Hepatic stellate cell (primary cell): ENCODE measurements at regions not wholly inside any gene's neighbourhood (a gene's known extent, or its start where the extent isn't known, plus 50 kb on each side); places are given as distances from the start of the nearest gene placed in this dataset.
"Not testable (repeated sequence)": the region's sequence is repeated elsewhere in the genome, so short reads cannot be mapped to it uniquely, and the experiment has no call there.

Source experiments
- DNase-seq: peaks from one replicate; pipeline ENCODE4 v3.0.0; 2011; ENCODE audit warnings: low spot score

DNA sequence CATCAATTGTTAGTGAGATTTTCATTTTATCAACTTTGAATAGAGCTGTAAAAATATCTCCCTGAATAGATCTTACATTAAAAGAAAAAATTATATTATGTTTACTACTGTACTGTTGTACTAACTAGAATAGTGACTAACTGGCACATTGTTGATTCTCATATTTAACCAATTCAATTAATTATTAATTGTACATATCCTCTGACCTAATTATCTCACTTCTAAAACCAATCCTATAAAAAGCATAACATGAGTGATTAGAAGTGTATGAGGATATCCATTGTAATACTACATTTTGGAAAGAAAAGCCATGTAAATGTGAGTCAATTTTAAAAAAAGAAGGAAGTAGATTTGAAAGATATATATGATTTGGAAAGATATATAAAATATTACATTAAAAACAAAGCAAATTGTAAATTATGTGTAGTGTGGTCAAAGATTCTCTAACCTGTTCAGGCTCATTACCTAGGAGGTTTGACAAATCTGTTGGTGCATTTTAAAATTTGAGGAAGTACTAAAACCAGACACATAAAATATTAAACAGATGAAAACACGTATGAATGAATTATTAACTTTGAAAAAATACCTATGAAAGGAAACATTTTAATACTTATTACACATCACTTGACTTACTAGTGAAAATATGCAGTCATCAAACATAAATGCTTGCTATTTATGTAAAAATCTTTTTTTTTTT is 829.8 kb upstream of the SLC10A2 start:
- DNase-seq = no peak

DNA sequence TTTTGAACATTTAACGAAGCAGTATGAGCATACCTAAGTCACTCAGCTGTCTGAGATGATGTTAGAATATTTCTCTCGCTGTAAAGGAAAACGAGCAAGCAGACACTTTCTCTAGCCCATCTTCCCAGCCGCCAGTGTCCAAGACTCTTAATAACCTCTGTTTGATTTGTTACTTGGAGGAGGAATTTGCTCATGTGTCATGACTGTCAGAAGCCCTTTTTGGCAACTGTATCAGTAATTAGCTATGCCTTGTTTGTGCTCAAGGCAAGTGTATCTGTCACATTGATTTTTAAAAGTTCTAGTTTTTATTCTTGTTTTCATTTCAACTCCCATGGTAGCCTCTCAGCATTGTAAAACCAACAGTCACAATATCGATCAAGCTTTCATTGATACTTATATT is 828.4 kb upstream of the SLC10A2 start:
- no peak for DNase-seq

DNA sequence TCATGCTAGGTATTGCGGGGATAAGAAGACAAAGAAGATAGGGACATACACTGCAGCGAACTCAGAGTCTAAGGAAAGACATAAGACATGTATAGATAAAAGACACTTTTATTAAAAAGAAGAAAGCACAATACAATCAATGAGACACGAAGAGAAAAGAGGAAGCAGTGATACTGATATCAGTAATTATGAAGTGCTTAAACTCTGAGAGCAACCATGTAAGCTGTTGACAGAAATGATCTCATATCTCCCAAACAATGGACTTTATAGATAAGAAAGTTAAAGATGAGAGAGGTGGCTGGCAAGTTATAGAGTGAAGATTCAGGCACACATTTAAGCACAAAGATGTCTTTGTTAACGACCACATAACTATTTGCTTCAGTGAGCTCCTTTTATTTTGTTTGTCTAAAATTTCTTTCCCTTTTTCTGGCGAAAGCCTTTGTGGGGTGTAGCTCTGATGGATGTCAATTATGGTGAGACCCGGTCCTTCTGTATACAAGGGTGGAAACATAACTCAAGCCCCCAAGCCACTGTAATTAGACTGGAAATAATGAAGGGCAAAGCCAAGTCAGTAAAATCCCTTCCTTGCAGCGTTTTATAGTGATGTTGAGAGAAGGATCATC is 818.0 kb upstream of the SLC10A2 start:
- no peak for DNase-seq

DNA sequence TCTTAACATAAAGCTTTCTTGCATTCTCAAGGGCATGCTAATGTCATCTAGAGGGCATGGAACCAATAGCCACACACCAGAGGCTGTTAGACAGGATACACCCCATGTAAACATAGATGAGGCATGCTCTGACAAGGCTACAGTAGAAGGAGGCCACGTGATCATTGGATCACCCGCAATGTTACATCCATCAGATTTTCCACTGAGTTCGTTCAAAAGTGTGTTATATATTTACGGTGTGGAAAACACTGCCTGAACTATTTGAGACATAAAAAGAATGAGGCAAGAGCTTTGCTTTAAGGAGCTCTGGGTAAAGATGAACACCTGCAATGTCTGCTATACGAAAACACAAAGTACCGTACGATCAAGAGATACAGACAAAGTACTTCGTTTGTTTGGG is 817.5 kb upstream of the SLC10A2 start:
- DNase-seq = no peak

DNA sequence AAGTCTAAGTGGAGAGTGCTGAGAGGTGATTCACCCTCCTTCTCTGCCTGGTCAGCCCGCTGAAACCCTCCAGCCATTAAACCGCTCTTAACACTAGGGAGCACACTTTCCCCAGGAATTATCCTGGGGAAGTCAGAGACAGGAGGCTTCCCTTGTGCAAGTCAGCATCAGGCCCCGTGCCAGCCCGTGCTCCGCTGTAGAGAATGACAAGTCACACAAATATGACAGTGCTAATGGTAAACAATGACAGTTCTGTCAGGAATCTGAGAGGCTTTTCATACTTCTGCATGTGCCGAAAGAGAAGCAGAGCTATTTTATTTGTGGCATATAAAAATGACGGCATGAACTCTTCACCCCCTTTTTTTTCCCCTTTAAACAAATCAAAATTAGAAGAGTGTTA is 816.9 kb upstream of the SLC10A2 start:
- peak; percentile 6 for DNase-seq

DNA sequence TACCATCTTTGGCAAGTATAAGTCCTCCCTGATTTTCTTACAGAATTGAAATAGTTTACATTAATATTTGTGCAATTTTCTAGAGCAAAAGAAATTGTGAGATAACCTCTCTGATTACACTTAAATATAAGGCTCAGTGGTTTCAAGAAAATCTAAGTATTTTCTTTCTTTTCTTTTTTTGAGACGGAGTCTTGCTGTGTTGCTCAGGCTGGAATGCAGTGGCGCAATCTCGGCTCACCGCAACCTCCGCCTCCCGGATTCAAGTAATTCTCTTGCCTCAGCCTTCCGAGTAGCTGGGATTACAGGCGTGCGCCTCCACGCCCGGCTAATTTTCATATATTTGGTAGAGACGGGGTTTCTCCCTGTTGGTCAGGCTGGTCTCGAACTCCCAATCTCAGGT is 813.9 kb upstream of the SLC10A2 start:
- not testable (repeated sequence) for DNase-seq

DNA sequence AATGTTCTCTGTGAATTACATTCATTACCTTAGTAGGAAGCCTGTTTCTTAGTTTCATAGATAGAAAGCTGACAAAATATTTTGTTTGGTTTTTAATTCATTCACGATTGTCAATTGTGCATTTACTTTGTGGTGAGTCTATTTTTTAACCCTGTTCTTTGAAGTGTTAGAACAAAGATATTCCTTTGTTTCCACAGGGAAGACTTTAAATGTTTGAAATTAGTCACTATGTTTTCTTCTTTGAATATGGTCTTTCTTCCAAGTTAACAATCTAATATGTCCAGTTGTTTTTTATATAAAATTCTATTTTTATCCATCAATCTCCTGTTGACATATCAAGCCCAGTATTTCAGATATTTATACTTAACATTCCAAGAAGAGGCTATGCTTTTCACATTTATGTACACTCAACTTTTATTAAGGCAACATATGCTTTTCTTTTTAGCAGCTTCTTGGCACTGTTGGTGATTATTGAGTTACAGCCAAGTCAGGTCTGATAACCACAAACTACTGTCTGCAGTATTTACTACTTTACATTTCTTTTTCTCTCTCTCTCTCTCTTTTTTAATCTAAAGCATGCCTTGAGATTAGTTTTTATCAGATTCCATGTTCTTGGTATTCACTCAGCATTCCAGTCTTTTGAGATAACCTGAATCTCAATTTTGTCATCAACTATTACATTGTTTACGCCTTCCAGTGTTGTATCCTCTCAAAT is 812.8 kb upstream of the SLC10A2 start:
- no peak for DNase-seq

DNA sequence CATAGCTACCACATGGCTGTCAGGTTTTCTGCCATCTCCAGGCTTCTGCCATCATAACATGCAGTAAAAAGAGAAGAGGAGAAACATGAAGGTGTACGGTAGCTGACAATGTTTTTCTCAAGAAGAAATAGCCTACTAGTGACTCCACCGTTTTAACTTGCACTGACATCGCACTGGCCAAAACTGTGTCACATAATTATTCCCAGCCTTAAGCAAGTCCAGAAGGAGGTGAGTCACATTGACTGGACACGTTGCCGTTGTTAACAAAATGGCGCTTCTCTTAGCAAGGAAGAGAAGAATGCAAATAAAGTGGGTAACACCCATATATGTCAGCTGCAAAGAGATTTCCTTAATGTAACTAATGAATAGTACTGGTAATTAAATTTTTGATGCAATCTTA is 810.4 kb upstream of the SLC10A2 start:
- no peak for DNase-seq

DNA sequence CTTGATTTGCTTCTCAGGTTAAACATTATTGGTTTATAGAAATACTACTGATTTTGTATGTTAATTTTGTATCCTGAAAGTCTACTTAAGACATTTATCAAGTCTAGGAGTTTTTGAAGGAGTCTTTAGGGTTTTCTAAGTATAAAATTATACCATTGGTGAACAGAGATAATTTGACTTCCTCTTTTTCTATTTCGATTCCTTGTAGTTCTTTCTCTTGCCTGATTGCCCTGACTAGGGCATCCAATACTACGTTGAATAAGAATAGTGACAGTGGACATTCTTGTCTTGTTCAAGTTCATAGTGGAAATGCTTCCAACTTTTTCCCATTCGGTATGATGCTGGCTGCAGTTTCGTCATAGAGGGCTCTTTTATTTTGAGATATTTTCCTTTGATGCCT is 807.5 kb upstream of the SLC10A2 start:
- no peak for DNase-seq

DNA sequence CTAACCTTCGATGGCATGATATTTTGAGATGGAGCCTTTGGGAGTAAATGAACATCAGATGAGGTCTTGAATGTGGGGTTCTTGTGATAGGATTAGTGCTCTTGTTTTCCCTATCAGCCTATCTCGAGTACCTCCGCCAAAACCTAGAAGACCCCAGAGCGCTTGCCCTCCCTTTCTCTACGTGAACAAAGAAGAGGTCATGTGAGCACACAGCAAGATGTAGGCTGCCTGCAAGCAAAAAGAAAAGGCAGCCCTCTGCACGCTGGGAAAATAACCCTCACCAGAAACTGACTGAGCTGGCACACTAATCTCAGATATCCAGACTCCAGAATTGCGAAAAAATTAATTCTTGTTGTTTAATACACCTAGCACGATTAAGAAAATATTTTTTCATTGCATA is 799.8 kb upstream of the SLC10A2 start:
- DNase-seq = no peak

DNA sequence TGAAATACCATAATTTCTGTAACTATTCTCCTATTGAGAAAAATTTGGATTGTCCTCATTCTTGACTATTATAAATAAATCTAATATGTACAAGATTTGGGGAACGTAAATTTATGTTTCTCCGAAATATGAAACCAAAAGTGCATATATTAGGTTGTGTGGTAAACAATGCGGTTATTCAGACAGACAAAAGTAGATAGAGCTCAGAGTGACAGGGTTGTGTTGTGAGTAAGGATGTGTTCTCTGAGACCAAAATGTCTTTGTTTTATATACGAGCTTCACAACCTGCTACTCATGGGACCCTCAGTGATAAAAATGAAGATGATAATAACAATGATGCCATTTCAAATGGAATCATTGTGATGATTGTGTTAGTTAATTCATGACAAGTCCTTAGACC is 796.3 kb upstream of the SLC10A2 start:
- DNase-seq = no peak

DNA sequence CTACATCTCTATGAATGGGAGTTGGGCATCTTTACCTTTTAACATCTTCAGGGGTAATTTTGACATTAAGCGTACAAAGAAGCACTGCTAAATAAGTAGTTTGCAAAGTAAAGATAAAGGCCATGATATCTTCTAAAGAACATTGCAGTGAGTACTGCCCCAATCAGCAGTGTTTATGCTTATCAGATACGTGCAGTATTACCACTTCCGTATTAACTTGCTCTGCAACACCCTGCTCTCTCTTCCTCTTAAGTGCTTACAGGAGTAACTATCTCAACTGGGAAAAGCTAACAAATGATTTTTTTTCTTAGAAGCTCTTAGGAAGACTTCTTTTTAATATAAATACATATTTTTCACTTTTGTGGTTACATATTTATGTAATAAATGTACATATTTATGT is 793.7 kb upstream of the SLC10A2 start:
- no peak for DNase-seq

DNA sequence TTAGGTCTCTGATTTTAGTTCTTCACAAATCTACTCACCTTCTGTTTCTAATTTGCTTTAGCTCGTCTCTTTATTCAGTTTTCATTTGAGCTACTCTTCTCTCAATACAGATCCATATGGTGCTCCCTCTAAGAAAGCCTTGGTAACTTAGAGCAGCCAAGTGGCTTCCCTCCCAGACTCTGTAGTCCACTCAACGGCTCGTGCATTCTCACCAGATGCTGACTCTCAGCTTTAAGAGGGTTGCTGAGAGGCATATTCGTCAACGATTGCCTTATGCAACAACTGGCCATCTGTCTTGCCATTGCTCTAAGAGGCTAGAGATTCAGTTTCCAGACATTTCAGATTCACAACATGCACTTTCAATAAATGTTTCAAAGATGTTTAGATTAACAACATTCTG is 785.8 kb upstream of the SLC10A2 start:
- no peak for DNase-seq

DNA sequence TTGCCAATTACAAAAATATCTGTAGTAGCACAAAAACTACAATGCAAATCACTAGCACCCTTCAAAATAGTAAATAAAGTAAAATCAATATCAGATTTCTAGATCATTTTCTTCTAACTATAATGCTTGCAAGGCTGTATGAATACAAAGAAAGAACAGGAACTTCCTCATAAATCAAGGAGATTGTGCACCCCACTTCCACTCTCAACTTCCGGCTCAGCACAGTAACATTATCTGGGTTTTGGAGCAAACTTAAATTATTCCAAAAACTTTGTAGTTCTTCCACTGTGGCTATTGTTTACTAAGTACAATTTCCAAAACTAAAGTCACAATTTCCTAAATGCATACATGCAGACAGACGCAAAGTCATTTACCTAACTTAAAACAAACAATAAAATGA is 778.3 kb upstream of the SLC10A2 start:
- DNase-seq = no peak

DNA sequence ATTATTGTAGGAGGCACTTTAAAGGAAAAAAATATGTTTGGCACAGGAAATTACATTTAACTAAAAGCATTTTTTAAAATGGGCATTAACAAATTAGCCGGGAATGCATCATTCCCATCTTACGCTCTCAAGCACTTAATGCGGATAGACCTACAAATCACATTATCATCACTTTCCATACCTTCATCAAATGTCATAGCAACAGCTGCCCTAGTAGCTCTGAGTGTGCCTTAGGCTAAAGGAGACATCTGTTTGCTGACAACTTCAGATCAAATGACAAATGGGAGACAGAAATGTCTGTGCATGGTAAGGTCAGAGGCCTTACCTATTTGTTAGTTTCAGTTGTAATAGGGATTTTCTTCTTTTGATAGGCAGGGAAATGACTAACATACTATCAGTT is 773.2 kb upstream of the SLC10A2 start:
- DNase-seq = no peak

DNA sequence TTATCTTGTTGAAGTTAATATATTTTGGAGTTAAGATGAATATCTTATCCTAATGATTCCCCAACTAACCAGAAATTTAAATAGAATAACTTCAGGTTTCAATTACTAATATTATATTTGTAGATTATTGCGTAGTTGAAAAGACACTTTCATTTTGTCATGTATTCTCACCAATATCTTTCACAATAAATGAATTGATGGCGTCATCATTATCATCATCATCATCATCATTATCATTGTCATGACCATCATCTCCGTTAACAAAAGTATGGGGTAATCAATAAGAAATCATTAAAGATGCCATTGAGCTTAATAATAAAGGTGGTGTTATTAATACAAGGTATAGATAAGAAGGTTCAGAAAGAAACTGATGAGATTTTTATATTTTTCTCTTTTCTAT is 768.8 kb upstream of the SLC10A2 start:
- no peak for DNase-seq

DNA sequence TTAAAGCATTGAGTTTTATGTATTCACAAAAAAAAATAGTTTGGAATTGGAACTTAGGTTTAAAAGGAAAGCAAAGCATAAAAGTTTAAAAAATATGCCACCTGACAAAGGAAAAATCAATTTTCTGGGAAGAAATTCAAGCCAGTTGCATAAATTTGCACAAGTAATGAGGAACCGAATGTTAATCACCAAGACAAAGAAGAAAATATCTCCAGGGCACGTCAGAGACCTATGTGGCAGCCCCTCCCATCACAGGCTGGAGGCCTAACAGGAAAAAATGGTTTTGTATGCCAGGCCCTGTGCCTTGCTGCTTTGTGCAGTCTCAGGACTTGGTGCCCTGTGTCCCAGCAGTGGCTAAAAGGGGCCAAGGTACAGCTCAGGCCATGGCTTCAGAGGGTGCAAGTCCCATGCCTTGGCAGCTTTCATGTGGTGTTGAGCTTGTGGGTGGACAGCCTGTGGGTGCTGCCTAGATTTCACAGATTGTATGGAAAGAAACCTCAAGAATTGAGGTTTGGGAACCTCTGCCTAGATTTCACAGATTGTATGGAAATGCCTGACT is 767.2 kb upstream of the SLC10A2 start:
- DNase-seq = no peak

DNA sequence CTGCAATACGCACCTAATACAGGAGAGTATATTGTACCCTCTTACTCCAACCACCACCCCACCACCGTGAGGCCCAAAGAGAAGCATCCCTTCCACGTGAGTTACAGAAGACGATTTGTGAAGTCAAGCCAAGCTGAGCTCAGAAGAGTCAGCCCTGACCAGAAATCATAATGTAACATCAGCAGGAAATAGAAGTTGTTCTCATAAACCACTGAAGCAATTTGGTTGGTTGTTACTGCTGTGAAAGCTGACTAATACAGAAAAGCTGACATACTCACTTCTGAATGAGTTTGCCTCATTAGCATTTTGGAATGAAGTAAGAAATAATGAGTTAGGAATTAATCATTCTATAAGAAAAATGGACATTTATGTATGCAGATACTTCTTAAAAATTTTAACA is 749.4 kb upstream of the SLC10A2 start:
- no peak for DNase-seq

DNA sequence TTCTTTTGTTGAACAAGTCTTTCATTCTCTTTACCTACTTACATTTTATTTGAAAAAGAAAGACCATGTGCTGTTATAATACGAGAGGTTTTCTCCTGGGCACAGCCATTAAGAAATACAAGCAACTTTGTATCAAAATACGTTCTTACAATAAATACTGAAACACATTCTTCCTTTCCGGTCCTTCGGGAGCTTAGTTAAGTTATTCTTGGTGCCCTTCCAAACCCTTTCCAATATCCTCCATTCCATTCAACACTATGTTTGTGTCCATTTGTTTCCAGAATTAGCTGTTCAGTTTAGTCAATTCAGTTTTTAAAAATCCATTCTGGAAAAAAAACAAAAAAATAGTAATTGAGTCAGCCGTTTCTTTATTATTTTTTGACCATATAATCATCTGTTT is 746.8 kb upstream of the SLC10A2 start:
- no peak for DNase-seq

DNA sequence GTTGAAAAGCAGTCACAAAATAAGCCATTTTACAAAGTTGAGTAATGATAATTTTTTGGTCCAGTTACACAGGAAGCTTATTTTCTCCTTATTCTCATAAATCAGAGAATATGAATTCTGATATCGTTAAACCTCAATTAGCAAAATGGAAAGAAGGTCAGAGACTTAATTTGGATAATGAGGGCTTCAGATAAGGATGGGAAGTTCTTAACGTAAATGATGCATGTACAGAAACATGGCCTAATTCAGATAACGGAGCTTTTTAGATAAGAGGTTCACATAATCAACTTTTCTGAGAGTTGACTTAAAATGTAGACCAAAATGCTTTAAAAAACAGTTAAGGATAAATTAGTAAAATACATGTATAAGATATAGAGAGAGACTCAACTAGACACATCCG is 746.3 kb upstream of the SLC10A2 start:
- DNase-seq = no peak

DNA sequence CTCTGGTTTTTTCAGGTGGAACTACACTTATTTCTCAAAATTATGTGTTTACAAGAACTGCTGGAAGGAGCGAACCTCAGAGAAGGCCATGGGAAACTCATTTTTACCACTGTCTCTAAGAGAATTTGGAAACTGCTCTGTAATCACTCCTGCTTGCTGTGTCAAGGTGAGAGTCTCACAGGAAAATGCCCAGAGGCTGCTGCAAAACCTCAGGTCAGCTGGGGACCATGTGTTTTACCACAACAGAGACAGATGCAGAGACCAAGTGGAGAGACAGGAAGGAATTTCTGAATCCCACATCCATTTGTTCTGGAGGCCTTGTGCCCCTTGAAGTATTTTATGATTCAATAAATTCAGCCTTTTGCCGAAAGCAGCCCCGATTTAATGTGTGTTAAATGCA is 743.8 kb upstream of the SLC10A2 start:
- no peak for DNase-seq

DNA sequence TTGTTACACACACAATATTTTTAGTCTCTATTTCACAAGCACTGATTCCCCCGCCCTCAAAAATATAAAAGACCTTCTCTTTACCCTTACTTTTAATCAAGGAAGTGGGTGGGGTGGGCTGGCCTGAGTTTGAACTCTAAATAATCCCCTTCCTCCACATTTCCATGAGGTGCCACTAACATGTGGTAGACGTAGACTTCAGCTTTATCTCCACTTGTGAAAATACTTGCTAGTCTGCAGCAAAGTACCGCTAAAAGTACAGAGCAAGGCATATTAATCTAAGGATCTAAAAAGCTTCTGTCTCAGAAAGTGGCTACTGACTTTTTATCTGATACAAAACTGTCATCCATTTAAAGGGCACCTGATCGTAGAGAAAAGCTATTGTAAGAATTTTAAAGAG is 739.6 kb upstream of the SLC10A2 start:
- no peak for DNase-seq

DNA sequence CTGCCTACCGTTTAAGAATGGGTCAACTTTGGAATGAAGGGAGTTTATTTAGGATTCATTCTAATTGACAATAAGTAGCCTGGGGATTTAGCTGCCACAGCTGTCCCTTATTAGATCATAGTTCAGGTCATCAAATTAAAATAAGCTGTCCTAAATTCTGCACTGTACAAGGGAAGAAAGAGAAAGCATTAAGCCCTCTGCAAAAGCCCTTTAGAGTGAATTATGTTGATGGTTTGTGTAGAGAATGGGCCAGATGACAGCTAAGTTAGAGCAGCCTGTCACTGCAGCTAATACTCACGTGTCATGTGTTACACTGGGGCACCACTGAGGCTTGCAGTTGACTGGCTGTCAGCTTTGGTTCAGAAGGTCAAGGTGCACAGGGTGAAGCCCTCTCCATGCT is 737.1 kb upstream of the SLC10A2 start:
- DNase-seq = no peak
